Activated CD8-positive, alpha-beta memory T cell treated with anti-CD3 and anti-CD28 coated beads for 1 hour (primary cell): ENCODE measurements at regions not wholly inside any gene's neighbourhood (a gene's known extent, or its start where the extent isn't known, plus 50 kb on each side); places are given as distances from the start of the nearest gene placed in this dataset.
"Not testable (repeated sequence)": the region's sequence is repeated elsewhere in the genome, so short reads cannot be mapped to it uniquely, and the experiment has no call there.

Experiments used
- DNase-seq, 2 donors: peaks; one replicate each; pipeline ENCODE4 v3.0.0-alpha.2; 2020; ENCODE audit warnings: low read depth in 1 of 2; ENCODE audit errors: extremely low read depth in 1 of 2

GRCh38 chr1:38758820-38759219 lies 100.8 kb downstream of the RRAGC start:
- no peak for DNase-seq

- no peak for DNase-seq
Measured at GRCh38 chr1:38746941-38747600, 112.5 kb downstream of the RRAGC start.

DNA sequence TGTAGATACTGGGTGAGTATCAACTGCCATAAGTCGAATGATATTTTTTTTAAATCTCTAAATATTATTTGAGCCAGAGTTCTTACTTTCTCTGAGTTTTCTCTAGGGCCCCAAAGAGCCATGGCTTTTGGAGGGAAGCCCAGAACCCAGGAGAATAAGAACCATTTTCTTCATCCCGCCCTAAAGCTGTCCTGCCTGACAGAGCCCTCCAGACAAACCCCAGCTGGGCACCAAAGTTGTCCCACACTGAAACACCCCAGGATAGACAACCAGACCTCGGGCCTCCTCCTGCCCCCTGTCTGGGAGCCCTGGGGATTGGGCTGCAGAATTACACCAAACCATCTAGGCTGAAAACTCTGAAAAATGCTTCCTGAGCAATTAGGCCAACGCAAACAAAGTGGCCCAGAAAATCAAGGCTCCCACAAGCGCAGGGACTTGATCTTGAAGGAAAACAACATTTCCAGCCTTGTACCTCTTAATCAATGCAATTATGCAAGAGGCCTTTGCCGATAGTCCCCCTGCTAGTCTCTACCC lies 113.1 kb downstream of the RRAGC start:
- no peak for DNase-seq

DNA sequence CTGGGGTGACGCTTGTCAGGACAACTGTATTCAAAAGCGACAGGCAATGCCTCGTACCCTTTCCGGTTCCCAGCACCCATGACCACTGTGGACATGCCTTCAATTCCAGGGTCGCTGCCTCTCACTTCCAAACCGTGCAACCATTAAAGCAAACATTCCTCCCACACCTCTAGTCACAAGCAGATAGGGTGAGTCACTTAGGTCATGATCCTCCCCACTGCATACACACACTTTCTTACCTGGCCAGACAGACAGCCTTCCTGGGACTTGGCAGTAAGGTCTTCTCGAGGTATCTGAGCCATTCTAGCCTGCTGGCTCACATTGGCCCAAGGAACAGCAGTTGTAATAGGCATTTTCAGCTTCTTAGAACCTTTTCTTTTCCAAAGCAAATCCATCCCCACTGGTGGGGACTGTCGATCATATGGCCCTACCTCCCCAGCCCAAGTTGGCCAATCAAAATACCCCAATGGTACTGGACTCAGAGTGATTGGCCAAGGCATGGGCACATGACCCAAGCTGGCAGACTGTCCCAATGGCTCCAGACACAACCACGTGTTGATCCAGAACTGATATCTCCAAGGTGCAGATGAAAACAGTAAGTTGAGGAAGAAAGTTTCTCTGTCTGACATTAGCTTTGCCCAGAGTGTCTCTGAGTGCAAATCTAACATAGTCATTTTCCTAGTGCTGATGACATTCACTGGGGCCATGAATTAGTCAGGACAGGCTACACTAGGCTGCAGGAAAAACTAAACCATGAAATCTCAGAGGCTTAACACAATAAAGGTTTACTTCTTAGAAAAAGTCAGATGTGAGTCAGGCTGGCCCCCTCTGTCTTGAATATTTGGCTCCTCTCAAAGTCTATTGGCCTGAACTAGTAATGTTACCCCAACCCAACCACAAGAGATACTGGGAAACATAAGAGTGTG lies 113.8 kb downstream of the RRAGC start:
- DNase-seq: no peak

- no peak for DNase-seq
Measured at GRCh38 chr1:38744452-38745350, 114.9 kb downstream of the RRAGC start.

DNA sequence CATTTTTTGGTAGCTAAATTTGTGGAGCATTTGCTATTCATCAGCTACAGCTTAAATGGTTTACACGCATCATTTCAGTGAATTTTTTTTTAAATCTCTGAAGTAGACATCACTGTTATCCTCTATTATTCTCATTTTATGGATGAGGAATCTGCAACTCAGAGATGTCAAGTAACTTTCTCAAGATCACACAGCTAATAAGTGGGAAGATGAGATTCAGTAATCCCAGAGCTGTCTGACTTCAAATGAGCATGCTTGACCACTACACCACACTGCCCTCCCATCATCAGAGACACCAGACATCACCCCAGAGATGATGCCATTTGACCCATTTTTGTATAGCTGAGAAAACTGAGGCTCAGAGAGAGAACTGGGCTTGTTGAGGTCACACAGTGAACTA lies 116.4 kb downstream of the RRAGC start:
- DNase-seq: no peak

- no peak for DNase-seq
Measured at GRCh38 chr1:38741341-38741740, 118.2 kb downstream of the RRAGC start.

DNA sequence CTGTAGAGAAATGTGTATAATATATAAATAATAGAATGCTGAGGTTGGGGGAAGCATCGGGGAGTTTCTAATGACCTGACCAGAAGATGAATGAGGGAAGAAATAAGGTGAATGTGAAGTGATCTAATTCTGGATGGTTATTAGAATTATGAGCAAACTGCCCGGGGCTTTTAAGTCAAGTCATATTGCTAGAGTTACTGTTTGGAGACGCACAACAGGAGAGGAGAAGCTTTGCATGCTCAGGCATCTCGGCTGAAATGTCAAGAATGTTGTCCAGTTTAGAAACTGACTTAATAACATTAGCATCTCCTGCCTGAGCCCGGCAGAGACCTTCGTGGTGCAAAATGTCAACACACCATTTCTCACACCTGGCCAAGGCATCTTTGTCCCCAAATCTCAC lies 119.1 kb downstream of the RRAGC start:
- DNase-seq: no peak

- DNase-seq: no peak
Measured at GRCh38 chr1:38738207-38738606, 121.4 kb downstream of the RRAGC start.

DNA sequence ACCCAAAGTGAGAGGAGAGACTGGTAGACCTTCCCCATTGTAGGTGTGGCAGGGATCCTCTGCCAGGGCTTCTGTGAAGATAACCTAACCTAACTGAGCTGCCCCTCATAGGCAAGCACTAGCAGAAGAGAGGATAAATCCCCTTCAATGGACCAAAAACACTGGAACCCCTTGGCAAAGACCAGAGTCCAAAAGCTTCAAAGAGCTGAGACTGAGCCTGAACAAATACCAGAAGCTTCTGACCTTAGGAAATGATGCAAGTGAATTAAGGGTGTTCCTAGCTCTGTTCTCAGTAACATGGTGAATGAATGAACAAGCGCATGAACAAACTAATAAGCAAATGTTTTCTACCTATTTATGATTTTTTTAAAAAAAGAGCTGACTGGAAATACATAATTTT lies 123.2 kb downstream of the RRAGC start:
- DNase-seq: no peak

GRCh38 chr1:38735651-38736161 lies 123.9 kb downstream of the RRAGC start:
- no peak for DNase-seq

- DNase-seq: no peak
Measured at GRCh38 chr1:38733761-38734160, 125.8 kb downstream of the RRAGC start.

- DNase-seq: no peak
Measured at GRCh38 chr1:38730511-38731397, 128.8 kb downstream of the RRAGC start.

GRCh38 chr1:38728585-38728908 lies 131.0 kb downstream of the RRAGC start:
- no peak for DNase-seq

DNA sequence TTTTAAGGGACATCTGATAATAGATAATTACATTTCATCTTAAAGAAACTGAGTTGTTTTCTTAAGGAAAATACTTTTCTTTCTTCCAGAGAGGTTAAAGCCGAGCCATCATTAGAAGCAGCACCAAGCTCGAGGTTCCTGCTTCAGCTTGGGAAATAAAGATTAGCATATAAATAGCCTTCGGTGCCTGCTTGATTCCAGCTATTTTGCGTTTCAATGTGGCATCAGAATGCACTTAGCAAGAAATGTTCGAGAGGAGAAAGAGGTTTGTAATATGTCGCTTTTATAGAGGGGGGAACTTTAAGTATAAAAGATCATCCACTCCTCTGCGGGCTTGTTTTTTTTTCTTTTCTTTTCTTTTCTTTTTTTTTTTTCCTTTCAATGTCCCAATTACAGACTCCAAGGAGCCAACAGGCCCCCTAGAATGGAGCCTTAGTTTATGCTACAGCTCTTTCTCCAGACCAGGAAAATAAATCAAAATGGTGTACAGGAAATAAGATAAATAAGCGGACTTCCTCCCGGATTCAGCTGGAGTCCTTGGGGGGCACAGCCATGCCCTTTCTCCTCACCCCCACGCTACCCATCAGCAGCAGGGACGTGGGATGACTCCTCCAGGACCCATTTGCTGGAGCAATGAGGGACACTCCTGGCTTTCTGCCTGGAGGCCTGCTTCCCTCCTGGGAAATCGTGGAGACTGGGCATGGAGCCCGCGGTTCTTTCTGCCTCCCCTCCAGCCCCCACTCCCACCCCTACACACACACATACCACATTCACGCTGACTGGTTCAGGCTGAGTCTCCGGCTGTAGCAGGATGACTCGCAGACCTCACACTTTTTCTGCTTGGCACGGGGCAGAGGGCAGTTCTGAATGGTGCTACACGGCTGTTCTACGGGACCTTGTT lies 131.6 kb downstream of the RRAGC start:
- DNase-seq: no peak

GRCh38 chr1:38725321-38725961 lies 134.1 kb downstream of the RRAGC start:
- not testable (repeated sequence) for DNase-seq

DNA sequence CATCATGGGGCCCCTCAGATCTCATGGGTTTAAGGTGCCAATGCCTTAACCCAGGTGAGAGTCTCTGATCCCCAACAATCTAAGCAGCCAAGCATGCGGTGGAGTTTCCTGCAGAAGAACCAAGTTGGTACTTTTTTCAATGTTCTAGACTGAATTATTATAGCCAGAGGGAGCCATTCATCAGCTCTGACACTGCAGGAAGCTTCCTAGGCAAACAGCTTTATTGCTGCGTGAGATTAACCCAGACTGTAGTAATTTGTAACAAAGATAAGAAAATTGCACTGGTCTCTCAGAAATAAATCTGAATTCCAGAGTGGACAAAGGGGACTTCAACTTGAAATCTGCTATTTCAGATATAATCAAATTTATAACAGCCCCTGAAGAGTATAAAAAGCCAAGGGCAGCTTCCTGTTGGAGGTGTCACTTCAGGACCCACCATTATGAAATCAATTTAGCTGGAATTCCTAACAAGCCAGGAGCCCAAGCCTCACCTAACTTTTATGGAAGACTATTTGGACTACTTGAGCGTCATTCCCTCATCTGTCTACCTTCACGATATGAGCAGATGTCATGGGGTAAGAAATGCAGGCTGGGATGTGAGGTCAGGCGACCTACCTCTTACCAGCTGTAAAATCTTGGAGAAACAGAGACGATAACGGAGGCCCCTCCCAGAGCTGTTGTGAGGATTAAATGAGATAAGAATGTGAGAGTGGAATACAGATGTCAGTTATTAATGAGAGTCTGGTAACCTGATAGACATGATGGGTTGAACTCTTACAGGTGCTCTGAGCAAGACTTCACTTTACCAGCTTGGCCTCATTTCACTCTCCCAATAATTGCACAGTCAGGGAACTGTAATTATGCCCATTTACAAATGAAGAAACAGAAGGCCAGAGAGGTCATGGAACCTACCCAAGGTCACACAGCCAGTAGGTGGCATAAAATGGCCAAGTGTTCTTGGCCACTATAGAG lies 135.1 kb downstream of the RRAGC start:
- no peak for DNase-seq
